ENCODE measurements at regions not wholly inside any gene's neighbourhood (a gene's known extent, or its start where the extent isn't known, plus 50 kb on each side); places are given as distances from the start of the nearest gene placed in this dataset.

DNA sequence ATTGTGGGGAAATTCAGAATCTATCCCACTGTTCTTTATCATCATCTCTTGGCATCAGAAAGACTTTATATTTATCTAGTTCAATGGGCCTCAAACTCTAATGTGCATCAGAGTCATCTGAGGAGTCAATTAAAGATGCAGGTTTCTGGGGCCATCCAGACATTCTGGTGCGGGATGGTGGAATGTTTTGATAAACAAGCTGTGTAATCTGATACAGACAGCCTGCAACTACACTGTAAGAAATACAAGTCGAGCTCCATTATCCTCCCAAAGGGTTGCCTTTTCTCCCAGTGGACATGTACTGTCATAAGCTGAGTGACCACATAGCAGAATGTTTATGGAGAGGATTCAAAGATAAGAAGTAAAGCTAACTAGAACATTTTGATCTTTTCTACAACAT is 515.3 kb upstream of the DCC start:
- TF ChIP-seq, protein P1, sequence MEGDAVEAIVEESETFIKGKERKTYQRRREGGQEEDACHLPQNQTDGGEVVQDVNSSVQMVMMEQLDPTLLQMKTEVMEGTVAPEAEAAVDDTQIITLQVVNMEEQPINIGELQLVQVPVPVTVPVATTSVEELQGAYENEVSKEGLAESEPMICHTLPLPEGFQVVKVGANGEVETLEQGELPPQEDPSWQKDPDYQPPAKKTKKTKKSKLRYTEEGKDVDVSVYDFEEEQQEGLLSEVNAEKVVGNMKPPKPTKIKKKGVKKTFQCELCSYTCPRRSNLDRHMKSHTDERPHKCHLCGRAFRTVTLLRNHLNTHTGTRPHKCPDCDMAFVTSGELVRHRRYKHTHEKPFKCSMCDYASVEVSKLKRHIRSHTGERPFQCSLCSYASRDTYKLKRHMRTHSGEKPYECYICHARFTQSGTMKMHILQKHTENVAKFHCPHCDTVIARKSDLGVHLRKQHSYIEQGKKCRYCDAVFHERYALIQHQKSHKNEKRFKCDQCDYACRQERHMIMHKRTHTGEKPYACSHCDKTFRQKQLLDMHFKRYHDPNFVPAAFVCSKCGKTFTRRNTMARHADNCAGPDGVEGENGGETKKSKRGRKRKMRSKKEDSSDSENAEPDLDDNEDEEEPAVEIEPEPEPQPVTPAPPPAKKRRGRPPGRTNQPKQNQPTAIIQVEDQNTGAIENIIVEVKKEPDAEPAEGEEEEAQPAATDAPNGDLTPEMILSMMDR (IDR thresholded peaks at IDR 0.05; ENCODE audit: low read depth, low read length): no peak
- TF ChIP-seq EZH2phosphoT487 (IDR thresholded peaks at IDR 0.05; ENCODE audit: low read depth): no peak
